Activated naive CD4-positive, alpha-beta T cell treated with anti-CD3 and anti-CD28 coated beads for 36 hours (primary cell): ENCODE measurements at regions not wholly inside any gene's neighbourhood (a gene's known extent, or its start where the extent isn't known, plus 50 kb on each side); places are given as distances from the start of the nearest gene placed in this dataset.

Experiments used
- CTCF ChIA-PET: fragments of 350-600 bp; sonication (Branson Sonifier 250); formaldehyde crosslinking; loops from one replicate; lab custom pipeline; 2021; ENCODE audit warnings: antibody characterized with exemption; lab: Charles Lee
- DNase-seq: peaks from one replicate; pipeline ENCODE4 v3.0.0-alpha.2; 2020
- H3K27ac Mint-ChIP-seq: one replicate; pipeline ENCODE4 v1.8.0; 2021; ENCODE audit warnings: mild to moderate bottlenecking, mixed read lengths
- H3K27me3 Mint-ChIP-seq: one replicate; pipeline ENCODE4 v1.8.0; 2021; ENCODE audit warnings: low read depth, mixed read lengths
- H3K36me3 Mint-ChIP-seq: one replicate; pipeline ENCODE4 v1.8.0; 2021; ENCODE audit warnings: low read depth, mixed read lengths
- H3K4me1 Mint-ChIP-seq: one replicate; pipeline ENCODE4 v1.8.0; 2021; ENCODE audit warnings: low read depth, mixed read lengths
- H3K4me3 Mint-ChIP-seq: one replicate; pipeline ENCODE4 v1.8.0; 2021; ENCODE audit warnings: mild to moderate bottlenecking, moderate library complexity, mixed read lengths
- H3K9me3 Mint-ChIP-seq: one replicate; pipeline ENCODE4 v1.8.0; 2021; ENCODE audit warnings: mixed read lengths
- intact Hi-C: fragments of 100-400 bp; cut with micrococcal nuclease; formaldehyde crosslinking; loops from one replicate; pipeline ENCODE4 v1.15.1; 2023

DNA sequence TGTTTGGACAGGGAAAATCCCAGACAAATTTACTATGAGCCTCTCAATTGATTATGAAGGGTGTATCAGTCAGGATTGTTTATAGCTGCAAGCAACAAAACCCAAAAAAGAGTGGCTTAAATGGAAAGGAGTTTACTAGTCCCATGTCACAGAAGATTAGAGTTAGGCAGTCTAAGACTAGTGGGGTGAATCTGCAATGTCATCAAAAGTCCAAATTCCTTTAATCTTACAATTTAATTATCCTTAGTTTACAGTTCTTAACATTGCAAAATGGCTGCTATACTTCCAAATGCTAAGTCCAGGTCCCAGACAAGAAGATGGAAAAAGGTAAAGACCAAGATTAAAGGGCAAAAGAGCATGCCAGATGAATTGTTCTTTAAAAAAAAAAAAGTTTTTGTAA lies 143.6 kb downstream of the CD47 start:
- DNase-seq = no peak
- Mint-ChIP-seq H3K4me3 (no peak overlapping the region), H3K27me3 (no peaks in the 10 kb centered on the region), H3K27ac (no peak overlapping the region), H3K36me3 (no peaks in the 10 kb centered on the region), H3K9me3 (no peaks in the 10 kb centered on the region), H3K4me1 (peaks cover 12% of the 10 kb centered on the region)
- CTCF ChIA-PET = no interaction called here
- intact Hi-C loops = no loop called here

DNA sequence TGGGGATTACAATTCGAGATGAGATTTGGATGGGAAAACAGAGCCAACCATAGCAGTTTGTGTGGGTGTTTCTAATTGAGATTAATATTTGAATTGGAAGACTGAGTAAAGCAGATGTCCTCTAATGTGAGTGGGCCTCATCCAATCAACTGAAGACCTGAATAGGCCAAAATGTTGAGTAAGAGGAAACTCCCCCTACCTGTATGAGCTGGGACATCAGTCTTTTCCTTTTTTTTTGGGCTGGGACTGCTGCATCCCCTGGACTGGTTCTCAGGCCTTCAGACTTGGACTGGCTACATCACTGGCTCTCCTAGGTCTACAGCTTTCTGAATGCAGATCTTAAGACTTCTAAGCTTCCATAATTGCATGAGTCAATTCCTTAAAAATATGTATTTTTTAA lies 144.1 kb downstream of the CD47 start:
- CTCF ChIA-PET = no interaction called here
- intact Hi-C loops = no loop called here
- no peaks in the 10 kb centered on the region for H3K36me3 Mint-ChIP-seq

DNA sequence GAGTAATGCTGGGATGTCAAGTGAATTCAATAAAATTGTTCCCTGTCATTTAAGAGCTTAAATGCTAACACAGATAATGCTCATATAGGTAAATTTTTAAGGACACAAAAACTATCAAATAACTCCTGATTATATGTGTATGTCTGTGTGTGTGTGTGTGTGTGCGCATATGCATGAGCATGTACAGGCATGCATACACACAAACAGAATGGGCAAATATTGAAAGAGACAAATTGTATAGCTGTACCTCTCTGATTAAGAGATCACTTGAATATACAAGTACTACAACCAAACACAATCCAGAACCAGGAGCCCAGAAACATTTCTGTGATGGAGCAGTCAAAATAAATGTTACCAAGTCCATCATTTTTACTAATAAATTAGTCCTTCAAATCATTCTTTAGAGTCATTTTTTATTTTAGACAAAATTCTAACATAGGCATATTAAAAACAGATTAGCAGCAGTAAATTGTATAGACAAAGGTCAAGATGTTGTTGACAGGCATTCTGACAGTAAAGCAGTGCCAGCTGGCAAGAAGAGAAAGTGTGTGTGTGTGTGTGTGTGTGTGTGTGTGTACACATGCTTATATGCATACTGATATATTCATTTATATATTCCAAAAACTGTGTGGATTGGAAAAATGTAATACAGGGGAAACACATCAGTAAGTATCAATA lies 145.3 kb downstream of the CD47 start:
- no peaks in the 10 kb centered on the region for H3K9me3 Mint-ChIP-seq
- no peak overlapping the region for H3K27ac Mint-ChIP-seq
- no peaks in the 10 kb centered on the region for H3K36me3 Mint-ChIP-seq
- intact Hi-C loops = no loop called here
- DNase-seq = no peak
- CTCF ChIA-PET = interaction anchor here (0.6 to 0.8 kb wide), 2 partner anchors 11 to 263 kb away, joined by 4 to 6 read pairs; no protein-coding TSS in a partner anchor
- H3K4me1 Mint-ChIP-seq = peaks cover 20% of the 10 kb centered on the region
- H3K27me3 Mint-ChIP-seq = no peaks in the 10 kb centered on the region
- H3K4me3 Mint-ChIP-seq = no peak overlapping the region

More for the DNA sequence above, 144.1 kb downstream of the CD47 start:
- no peak overlapping the region for H3K27ac Mint-ChIP-seq
- H3K4me3 Mint-ChIP-seq = no peak overlapping the region
- H3K4me1 Mint-ChIP-seq = peaks cover 17% of the 10 kb centered on the region
- no peaks in the 10 kb centered on the region for H3K9me3 Mint-ChIP-seq
- no peaks in the 10 kb centered on the region for H3K27me3 Mint-ChIP-seq
- DNase-seq = no peak

- Mint-ChIP-seq H3K36me3 (no peaks in the 10 kb centered on the region), H3K27ac (no peak overlapping the region), H3K27me3 (no peaks in the 10 kb centered on the region), H3K4me3 (no peak overlapping the region), H3K9me3 (no peaks in the 10 kb centered on the region), H3K4me1 (peaks cover 20% of the 10 kb centered on the region)
- CTCF ChIA-PET = interaction anchor here (0.7 to 0.8 kb wide), 3 partner anchors 16 to 534 kb away, joined by 3 to 5 read pairs (median 4); no protein-coding TSS in a partner anchor
- intact Hi-C loops = loop anchor here (2.0 to 5.0 kb wide), 2 partner anchors 118 to 181 kb away; no protein-coding TSS in a partner anchor
- no peak for DNase-seq
Observed at GRCh38 chr3:107943786-107944523, 146.9 kb downstream of the CD47 start.

DNA sequence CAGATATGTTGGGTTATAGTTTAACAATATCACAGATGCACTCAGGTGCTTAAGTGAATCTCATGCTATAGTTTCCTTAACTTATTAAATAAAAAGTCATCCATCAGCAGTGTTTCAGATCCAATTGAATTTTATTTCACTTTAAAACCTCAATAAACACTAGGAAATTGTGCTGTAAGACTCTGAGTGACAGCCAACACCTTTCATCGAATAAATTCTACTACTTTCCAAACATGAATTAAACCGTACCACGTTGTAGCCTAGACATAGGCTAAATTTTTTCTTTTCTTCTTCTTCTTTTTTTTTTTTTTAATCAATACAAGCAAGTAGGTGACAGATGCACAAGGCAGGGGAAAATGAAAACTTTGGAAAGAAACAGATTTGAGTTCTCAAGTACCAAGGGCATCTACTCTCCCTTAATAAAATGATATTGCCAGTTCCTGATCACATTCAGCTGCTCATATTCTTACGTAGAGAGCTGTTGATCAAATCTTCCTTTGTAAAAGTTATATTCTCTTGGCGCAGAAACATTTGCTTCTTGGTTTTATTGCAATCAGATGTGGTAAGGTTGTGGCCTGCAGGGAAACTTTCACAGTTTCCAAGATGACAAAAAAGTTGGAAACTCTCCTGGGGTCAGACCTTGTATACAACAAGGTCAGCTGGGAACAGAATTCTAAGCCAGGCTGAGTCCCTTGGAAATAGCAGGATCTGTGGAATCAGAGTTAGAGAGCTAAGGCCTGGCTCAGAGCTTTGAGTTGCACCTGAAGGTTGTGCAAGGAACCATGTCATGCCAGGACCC lies 147.7 kb downstream of the CD47 start:
- no peak for DNase-seq
- no peaks in the 10 kb centered on the region for H3K9me3 Mint-ChIP-seq
- no peaks in the 10 kb centered on the region for H3K27me3 Mint-ChIP-seq
- CTCF ChIA-PET = interaction anchor here (0.7 to 6.2 kb wide), 3 partner anchors 15 to 535 kb away, joined by 4 to 38 read pairs (median 5); no protein-coding TSS in a partner anchor
- intact Hi-C loops = loop anchor here (1.0 to 5.0 kb wide), 9 partner anchors 27 to 534 kb away; partner anchors contain the start of gene IFT57
- H3K4me3 Mint-ChIP-seq = no peak overlapping the region
- H3K4me1 Mint-ChIP-seq = peaks cover 22% of the 10 kb centered on the region
- H3K27ac Mint-ChIP-seq = no peak overlapping the region
- H3K36me3 Mint-ChIP-seq = no peaks in the 10 kb centered on the region

- intact Hi-C loops = loop anchor here (1.0 to 5.0 kb wide), 9 partner anchors 28 to 535 kb away; partner anchors contain the start of gene IFT57
- Mint-ChIP-seq H3K36me3 (no peaks in the 10 kb centered on the region), H3K4me3 (no peak overlapping the region), H3K27me3 (no peaks in the 10 kb centered on the region), H3K27ac (no peak overlapping the region), H3K4me1 (peaks cover 23% of the 10 kb centered on the region), H3K9me3 (no peaks in the 10 kb centered on the region)
- CTCF ChIA-PET = interaction anchor here (6.2 kb wide), 1 partner anchor 14 kb away, joined by 38 read pairs; no protein-coding TSS in a partner anchor
- DNase-seq = peak; percentile 61
Observed at GRCh38 chr3:107942244-107942643, 148.6 kb downstream of the CD47 start.

DNA sequence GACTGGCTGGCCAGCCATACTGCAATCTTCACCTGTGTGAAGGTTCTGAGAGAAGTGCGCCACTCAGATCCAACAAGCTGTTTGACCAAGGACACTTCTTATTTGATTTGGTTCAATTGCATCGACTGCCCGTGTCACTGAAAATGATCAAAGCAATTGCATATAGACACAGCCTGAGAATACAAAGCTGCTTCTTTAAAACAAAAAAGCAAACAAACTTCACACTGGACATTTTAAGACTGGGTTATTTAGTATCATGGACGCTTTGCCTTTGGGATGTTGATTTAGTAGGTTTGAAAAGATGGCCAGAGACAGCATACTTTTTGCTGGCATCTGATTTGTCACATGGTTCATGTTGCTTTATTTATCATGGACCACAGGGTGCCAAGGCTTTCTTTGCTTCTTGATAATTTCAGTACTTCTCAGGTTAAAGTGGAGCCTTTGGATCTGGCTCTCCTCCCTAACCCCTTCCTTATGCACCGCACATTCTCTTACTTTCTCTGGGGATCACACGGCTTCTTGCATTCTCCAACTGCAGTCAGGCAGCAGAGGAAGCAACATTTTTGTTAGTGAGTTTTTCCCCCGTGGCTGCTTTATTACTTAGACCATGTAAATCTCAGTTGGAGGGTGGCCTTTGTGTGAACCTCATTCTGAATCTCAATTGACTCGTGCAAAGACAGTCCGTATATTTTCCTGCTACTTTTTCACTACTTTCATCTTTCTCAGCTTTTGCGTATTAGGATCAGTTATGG lies 151.0 kb downstream of the CD47 start:
- DNase-seq = no peak
- intact Hi-C loops = loop anchor here (2.0 to 5.0 kb wide), 2 partner anchors 122 to 537 kb away; no protein-coding TSS in a partner anchor
- CTCF ChIA-PET = interaction anchor here (0.6 to 6.2 kb wide), 6 partner anchors 12 to 538 kb away, joined by 3 to 38 read pairs (median 3); no protein-coding TSS in a partner anchor
- H3K27me3 Mint-ChIP-seq = no peaks in the 10 kb centered on the region
- H3K27ac Mint-ChIP-seq = no peak overlapping the region
- H3K36me3 Mint-ChIP-seq = no peaks in the 10 kb centered on the region
- peaks cover 23% of the 10 kb centered on the region for H3K4me1 Mint-ChIP-seq
- no peaks in the 10 kb centered on the region for H3K9me3 Mint-ChIP-seq
- H3K4me3 Mint-ChIP-seq = no peak overlapping the region

GRCh38 chr3:107938143-107938542 lies 152.7 kb downstream of the CD47 start:
- no peaks in the 10 kb centered on the region for H3K36me3 Mint-ChIP-seq
- intact Hi-C loops = loop anchor here (1.0 to 2.0 kb wide), 2 partner anchors 468 to 539 kb away; no protein-coding TSS in a partner anchor
- H3K4me3 Mint-ChIP-seq = no peak overlapping the region
- CTCF ChIA-PET = interaction anchor here (0.6 to 6.2 kb wide), 7 partner anchors 8 to 539 kb away, joined by 3 to 38 read pairs (median 3); no protein-coding TSS in a partner anchor
- no peaks in the 10 kb centered on the region for H3K27me3 Mint-ChIP-seq
- peaks cover 20% of the 10 kb centered on the region for H3K4me1 Mint-ChIP-seq
- peaks cover 5% of the 10 kb centered on the region for H3K9me3 Mint-ChIP-seq
- H3K27ac Mint-ChIP-seq = no peak overlapping the region
- DNase-seq = peak; percentile 21

DNA sequence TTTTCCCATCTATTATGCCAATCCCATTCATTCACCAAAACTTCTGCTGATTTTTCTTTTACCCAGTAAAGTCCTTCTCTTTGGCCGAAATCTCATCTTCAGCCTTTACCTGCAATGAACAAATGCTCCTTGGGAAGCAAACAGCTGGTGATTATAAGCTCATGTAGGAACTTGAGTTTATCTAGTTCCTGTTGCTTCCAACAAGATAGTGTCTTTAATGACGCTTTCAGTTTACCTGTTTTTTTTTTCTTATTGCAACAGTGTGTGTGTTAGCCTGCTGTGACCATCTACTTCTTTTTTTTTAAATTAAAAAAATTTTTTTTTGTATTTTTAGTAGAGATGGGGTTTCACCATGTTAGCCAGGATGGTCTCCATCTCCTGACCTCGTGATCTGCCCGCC lies 156.0 kb downstream of the CD47 start:
- no peak overlapping the region for H3K27ac Mint-ChIP-seq
- no peak for DNase-seq
- CTCF ChIA-PET = interaction anchor here (0.6 kb wide), 1 partner anchor 596 kb away, joined by 3 read pairs; no protein-coding TSS in a partner anchor
- H3K36me3 Mint-ChIP-seq = no peaks in the 10 kb centered on the region
- H3K4me1 Mint-ChIP-seq = peaks cover 3% of the 10 kb centered on the region
- intact Hi-C loops = no loop called here
- H3K9me3 Mint-ChIP-seq = peaks cover 8% of the 10 kb centered on the region
- H3K27me3 Mint-ChIP-seq = no peaks in the 10 kb centered on the region
- no peak overlapping the region for H3K4me3 Mint-ChIP-seq

- H3K27me3 Mint-ChIP-seq = no peaks in the 10 kb centered on the region
- peaks cover 8% of the 10 kb centered on the region for H3K9me3 Mint-ChIP-seq
- no peak for DNase-seq
- no peak overlapping the region for H3K27ac Mint-ChIP-seq
- intact Hi-C loops = no loop called here
- H3K36me3 Mint-ChIP-seq = no peaks in the 10 kb centered on the region
- H3K4me1 Mint-ChIP-seq = peaks cover 3% of the 10 kb centered on the region
- no peak overlapping the region for H3K4me3 Mint-ChIP-seq
- CTCF ChIA-PET = no interaction called here
Observed at GRCh38 chr3:107933450-107933849, 157.4 kb downstream of the CD47 start.

DNA sequence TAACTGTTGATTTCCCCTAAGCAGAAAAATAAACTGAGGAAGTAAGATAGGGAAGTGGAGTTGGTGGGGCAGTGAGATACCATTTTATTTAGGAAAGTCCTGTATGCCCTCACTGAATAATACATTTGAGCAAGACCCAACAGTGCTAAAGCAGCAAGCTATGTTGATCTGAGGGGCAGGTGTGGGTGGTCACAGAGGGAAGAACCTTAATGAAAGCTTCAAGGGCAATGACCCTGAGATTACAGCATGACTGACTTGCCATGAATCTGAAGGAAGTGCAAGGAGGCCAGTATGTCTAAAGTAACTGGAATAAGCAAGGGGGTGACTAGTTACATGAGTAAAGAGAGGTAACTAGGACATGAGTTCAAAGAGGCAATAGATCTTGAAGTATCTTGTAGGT lies 159.5 kb downstream of the CD47 start:
- Mint-ChIP-seq H3K9me3 (peaks cover 8% of the 10 kb centered on the region), H3K27me3 (peaks cover 5% of the 10 kb centered on the region), H3K4me3 (no peak overlapping the region), H3K36me3 (no peaks in the 10 kb centered on the region), H3K4me1 (peaks cover 7% of the 10 kb centered on the region), H3K27ac (no peak overlapping the region)
- DNase-seq = no peak
- CTCF ChIA-PET = interaction anchor here (0.6 to 1.2 kb wide), 2 partner anchors 85 to 310 kb away, joined by 3 to 10 read pairs; no protein-coding TSS in a partner anchor
- intact Hi-C loops = no loop called here
